ENCODE measurements at regions not wholly inside any gene's neighbourhood (a gene's known extent, or its start where the extent isn't known, plus 50 kb on each side); places are given as distances from the start of the nearest gene placed in this dataset.

DNA sequence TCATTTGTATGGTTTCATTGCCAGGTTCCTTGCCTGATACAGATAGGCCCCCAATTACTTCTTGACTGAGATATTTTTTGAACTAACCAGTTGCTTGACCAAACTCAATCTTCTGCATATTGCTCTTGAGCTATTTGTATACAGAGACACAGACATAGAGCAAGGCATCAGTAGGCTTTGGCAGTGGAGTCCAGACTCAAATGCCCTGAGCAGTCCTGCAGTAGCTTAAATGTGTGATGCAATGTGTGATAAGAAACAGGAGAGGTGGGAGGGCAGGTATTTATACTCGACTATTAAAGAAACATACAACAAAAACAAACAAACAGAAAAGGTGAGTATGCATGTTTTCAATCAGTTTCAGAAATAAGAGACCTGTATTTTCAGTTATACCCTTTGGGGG, 197.9 kb upstream of the DAB1 start:
- TF ChIP-seq, protein P1, sequence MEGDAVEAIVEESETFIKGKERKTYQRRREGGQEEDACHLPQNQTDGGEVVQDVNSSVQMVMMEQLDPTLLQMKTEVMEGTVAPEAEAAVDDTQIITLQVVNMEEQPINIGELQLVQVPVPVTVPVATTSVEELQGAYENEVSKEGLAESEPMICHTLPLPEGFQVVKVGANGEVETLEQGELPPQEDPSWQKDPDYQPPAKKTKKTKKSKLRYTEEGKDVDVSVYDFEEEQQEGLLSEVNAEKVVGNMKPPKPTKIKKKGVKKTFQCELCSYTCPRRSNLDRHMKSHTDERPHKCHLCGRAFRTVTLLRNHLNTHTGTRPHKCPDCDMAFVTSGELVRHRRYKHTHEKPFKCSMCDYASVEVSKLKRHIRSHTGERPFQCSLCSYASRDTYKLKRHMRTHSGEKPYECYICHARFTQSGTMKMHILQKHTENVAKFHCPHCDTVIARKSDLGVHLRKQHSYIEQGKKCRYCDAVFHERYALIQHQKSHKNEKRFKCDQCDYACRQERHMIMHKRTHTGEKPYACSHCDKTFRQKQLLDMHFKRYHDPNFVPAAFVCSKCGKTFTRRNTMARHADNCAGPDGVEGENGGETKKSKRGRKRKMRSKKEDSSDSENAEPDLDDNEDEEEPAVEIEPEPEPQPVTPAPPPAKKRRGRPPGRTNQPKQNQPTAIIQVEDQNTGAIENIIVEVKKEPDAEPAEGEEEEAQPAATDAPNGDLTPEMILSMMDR (IDR thresholded peaks at IDR 0.05), result no peak
- H3K36me3 Mint-ChIP-seq (ENCODE audit: low read depth), result no peaks in the 10 kb centered on the region

DNA sequence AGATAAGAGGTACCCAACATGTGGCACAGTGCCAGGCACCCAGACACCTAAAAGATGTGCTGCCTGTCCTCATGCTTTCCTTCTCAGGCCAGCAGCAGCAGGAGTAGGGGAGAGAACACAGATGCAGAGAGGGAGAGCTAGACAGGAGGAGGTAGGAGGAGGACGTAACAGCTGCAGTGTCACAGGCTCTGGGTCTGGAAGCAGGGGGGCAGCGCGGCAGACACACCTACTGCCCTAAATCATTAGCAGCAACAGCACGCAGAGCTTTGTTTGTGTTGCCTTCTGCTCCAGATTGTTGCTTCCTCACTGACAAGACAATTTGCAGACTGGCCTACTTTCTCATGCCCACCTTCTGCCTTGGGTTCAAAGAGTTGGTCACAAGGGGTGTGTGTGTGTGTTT, 196.7 kb upstream of the DAB1 start:
- Mint-ChIP-seq H3K36me3 (ENCODE audit: low read depth) (no peaks in the 10 kb centered on the region), H3K27ac (no peak overlapping the region), H3K9me3 (no peaks in the 10 kb centered on the region), H3K4me3 (no peak overlapping the region), H3K4me1 (peaks cover 31% of the 10 kb centered on the region), H3K27me3 (ENCODE audit: low read depth, poor library complexity) (no peaks in the 10 kb centered on the region)
- TF ChIP-seq, protein P1 (IDR thresholded peaks at IDR 0.05), result no peak
- peak; percentile 21 for DNase-seq

More for the DNA sequence above, 197.9 kb upstream of the DAB1 start:
- Mint-ChIP-seq H3K4me3 (no peak overlapping the region), H3K9me3 (no peaks in the 10 kb centered on the region), H3K4me1 (peaks cover 33% of the 10 kb centered on the region), H3K27me3 (ENCODE audit: low read depth, poor library complexity) (no peaks in the 10 kb centered on the region), H3K27ac (no peak overlapping the region)
- DNase-seq, result no peak

DNA sequence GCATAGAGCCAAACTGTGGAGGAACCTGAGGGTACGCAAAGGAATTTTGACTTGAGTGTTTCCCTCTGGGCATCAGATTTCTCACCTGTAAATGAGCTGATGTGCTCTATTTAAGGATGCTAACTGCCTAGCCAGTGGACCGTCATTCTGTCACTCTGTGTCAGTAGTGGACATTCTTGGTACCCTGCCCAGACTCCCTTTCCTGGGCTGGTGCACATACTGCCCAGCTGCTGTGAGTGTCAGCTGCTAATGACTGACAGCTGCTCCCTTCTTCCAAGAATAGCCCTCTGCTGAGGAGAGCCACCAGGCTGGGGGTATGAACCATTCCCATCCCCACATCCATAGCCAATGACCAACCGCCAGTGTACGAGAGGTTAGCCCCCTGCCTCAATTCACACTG, 193.1 kb upstream of the DAB1 start:
- H3K4me1 Mint-ChIP-seq, result peaks cover 7% of the 10 kb centered on the region
- H3K36me3 Mint-ChIP-seq (ENCODE audit: low read depth), result no peaks in the 10 kb centered on the region
- H3K27me3 Mint-ChIP-seq (ENCODE audit: low read depth, poor library complexity), result no peaks in the 10 kb centered on the region
- H3K4me3 Mint-ChIP-seq, result no peak overlapping the region
- H3K9me3 Mint-ChIP-seq, result no peaks in the 10 kb centered on the region
- TF ChIP-seq, protein P1 (IDR thresholded peaks at IDR 0.05), result no peak
- H3K27ac Mint-ChIP-seq, result no peak overlapping the region
- DNase-seq, result no peak

DNA sequence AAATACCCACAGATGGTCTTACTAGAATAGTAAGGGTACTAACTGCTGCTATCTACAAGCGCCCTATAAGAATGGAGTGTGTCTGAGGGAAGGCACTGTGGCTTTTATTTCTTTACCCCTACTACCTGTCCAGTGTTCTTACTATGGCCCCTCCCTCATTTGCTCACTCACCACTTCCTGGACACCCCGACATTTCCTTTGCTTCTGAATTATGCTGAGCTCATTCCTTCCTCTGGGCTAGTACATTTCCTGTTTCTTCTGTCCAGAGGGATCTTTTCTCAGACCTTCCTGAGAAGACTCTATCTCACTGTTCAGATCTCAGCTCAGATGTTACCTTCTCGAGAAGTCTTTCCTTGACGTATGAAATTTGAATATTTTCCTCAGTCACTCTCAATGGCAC, 192.1 kb upstream of the DAB1 start:
- TF ChIP-seq, protein P1 (IDR thresholded peaks at IDR 0.05), result no peak
- Mint-ChIP-seq H3K4me3 (no peak overlapping the region), H3K27me3 (ENCODE audit: low read depth, poor library complexity) (peaks cover 3% of the 10 kb centered on the region), H3K27ac (no peak overlapping the region), H3K4me1 (peaks cover 7% of the 10 kb centered on the region), H3K36me3 (ENCODE audit: low read depth) (no peaks in the 10 kb centered on the region), H3K9me3 (no peaks in the 10 kb centered on the region)
- no peak for DNase-seq

DNA sequence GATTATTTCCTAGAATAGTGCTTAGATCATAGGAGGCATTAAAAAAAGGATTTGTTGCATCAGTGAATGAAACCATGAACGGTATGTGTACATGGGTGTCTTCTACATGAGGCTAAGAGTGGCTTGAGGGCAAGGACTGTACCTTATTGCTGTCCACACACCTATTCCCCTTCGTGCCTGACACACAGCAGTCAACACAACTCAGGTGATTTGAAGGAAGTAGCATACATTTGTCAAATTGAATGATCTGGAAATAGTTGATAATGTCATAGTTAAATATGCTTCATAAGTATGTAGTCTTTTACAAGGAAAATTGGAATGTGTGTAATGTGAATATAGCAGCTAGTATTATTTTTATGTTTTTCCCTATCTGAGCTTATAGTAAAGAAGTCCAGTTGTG, 189.0 kb upstream of the DAB1 start:
- Mint-ChIP-seq H3K9me3 (no peaks in the 10 kb centered on the region), H3K36me3 (ENCODE audit: low read depth) (no peaks in the 10 kb centered on the region), H3K27ac (no peak overlapping the region), H3K4me3 (no peak overlapping the region), H3K4me1 (peaks cover 7% of the 10 kb centered on the region), H3K27me3 (ENCODE audit: low read depth, poor library complexity) (peaks cover 6% of the 10 kb centered on the region)
- TF ChIP-seq, protein P1 (IDR thresholded peaks at IDR 0.05), result no peak
- DNase-seq, result no peak

DNA sequence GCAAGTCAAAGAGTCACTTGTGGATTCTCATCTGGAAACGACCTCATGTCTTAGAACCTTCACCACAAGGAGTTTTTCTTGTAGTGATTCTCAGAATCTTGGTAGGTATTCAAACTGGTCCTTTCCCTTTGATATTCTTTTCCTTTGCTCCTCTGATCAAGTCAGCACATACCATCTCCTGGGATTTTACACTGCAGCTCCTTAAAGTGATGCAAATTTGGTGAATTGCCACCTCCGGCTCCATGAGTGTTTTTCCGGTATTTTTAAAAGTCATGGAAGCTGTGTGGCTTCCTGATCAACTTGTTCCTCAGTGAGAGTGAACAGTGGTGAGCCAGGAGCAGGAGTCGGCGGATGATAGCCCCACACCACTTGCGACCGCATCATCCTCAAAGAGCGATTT, 182.1 kb upstream of the DAB1 start:
- H3K4me3 Mint-ChIP-seq, result no peak overlapping the region
- peaks cover 6% of the 10 kb centered on the region for H3K27me3 Mint-ChIP-seq (ENCODE audit: low read depth, poor library complexity)

More for the DNA sequence above, 182.1 kb upstream of the DAB1 start:
- peaks cover 9% of the 10 kb centered on the region for H3K4me1 Mint-ChIP-seq
- H3K27ac Mint-ChIP-seq, result no peak overlapping the region
- no peak for DNase-seq
- no peaks in the 10 kb centered on the region for H3K36me3 Mint-ChIP-seq (ENCODE audit: low read depth)
- no peaks in the 10 kb centered on the region for H3K9me3 Mint-ChIP-seq
- TF ChIP-seq, protein P1 (IDR thresholded peaks at IDR 0.05), result no peak

All from nephron progenitor cell (in vitro differentiated cells).